IPS DF 4.7 (cell line): ENCODE measurements at regions not wholly inside any gene's neighbourhood (a gene's known extent, or its start where the extent isn't known, plus 50 kb on each side); places are given as distances from the start of the nearest gene placed in this dataset.
A peak's percentile ranks its signal among the peaks of the same experiment; 100 is the strongest.
"Not testable (repeated sequence)": the region's sequence is repeated elsewhere in the genome, so short reads cannot be mapped to it uniquely, and the experiment has no call there.

Experiments
- DNase-seq: peaks from one replicate; pipeline ENCODE4 v3.0.0-alpha.2; 2013; ENCODE audit warnings: low spot score; ENCODE audit errors: extremely low read depth

- no peak for DNase-seq
These were observed 52.3 kb downstream of the MRPL57 start for GRCh38 chr13:21228738-21229137.

- no peak for DNase-seq
These were observed 53.0 kb downstream of the MRPL57 start for GRCh38 chr13:21229241-21230024.

GRCh38 chr13:21230516-21230915 is 54.1 kb downstream of the MRPL57 start:
- no peak for DNase-seq

GRCh38 chr13:21231426-21231940 is 55.0 kb downstream of the MRPL57 start:
- DNase-seq = no peak

GRCh38 chr13:21232196-21232595 is 55.7 kb downstream of the MRPL57 start:
- DNase-seq = no peak

GRCh38 chr13:21232599-21232998 is 56.1 kb downstream of the MRPL57 start:
- DNase-seq = no peak

- DNase-seq = no peak
These were observed 56.6 kb downstream of the MRPL57 start for GRCh38 chr13:21233086-21233485.

- no peak for DNase-seq
These were observed 58.1 kb downstream of the MRPL57 start for GRCh38 chr13:21234526-21234925.

- no peak for DNase-seq
These were observed 58.7 kb downstream of the MRPL57 start for GRCh38 chr13:21235174-21235573.

- DNase-seq = no peak
These were observed 60.6 kb downstream of the MRPL57 start for GRCh38 chr13:21237081-21237480.

GRCh38 chr13:21238267-21238666 is 61.8 kb downstream of the MRPL57 start:
- no peak for DNase-seq

GRCh38 chr13:21240586-21240985 is 64.1 kb downstream of the MRPL57 start:
- DNase-seq = no peak

- peak; percentile 30 for DNase-seq
These were observed 65.8 kb downstream of the MRPL57 start for GRCh38 chr13:21242236-21242635.

- no peak for DNase-seq
These were observed 66.8 kb downstream of the MRPL57 start for GRCh38 chr13:21243045-21243897.

- not testable (repeated sequence) for DNase-seq
These were observed 67.4 kb downstream of the MRPL57 start for GRCh38 chr13:21243898-21244184.

- no peak for DNase-seq
These were observed 70.4 kb downstream of the MRPL57 start for GRCh38 chr13:21246761-21247452.

- no peak for DNase-seq
These were observed 79.9 kb downstream of the MRPL57 start for GRCh38 chr13:21256351-21256761.

- no peak for DNase-seq
These were observed 80.4 kb downstream of the MRPL57 start for GRCh38 chr13:21256891-21257290.

- no peak for DNase-seq
These were observed 83.4 kb downstream of the MRPL57 start for GRCh38 chr13:21259571-21260455.

GRCh38 chr13:21260561-21261290 is 84.3 kb downstream of the MRPL57 start:
- DNase-seq = not testable (repeated sequence)
